Keratinocyte (primary cell): ENCODE measurements at regions not wholly inside any gene's neighbourhood (a gene's known extent, or its start where the extent isn't known, plus 50 kb on each side); places are given as distances from the start of the nearest gene placed in this dataset.

ENCODE experiments used
- DNase-seq: peaks from one replicate; pipeline ENCODE4 v3.0.0-alpha.2; 2011; ENCODE audit warnings: low read depth, missing footprints, low spot score
- FAIRE-seq: peaks from 2 replicates; lab custom pipeline; 2011; peaks lifted over from hg19 to GRCh38; lab: Jason Lieb, UNC
- H2AFZ ChIP-seq: 2 replicates; pipeline ENCODE4 v1.6.0; 2012; ENCODE audit warnings: low read length, control low read depth, inconsistent platforms; ENCODE audit not compliant: control insufficient read depth
- H3K27ac ChIP-seq: 2 replicates; pipeline ENCODE4 v1.5.1; 2011; ENCODE audit warnings: low read length; ENCODE audit not compliant: control insufficient read depth, insufficient read depth
- H3K27me3 ChIP-seq: 3 replicates; pipeline ENCODE4 v1.6.0; 2011; ENCODE audit warnings: low read length; ENCODE audit not compliant: control insufficient read depth, insufficient read depth; ENCODE audit errors: extremely low read depth
- H3K36me3 ChIP-seq, 2 experiments: 2 replicates in 1 of 2; 3 replicates in 1 of 2; pipeline ENCODE4 v1.5.1; 2011; ENCODE audit warnings: low read length in 2 of 2, mild to moderate bottlenecking in 1 of 2; ENCODE audit not compliant: control insufficient read depth in 2 of 2, insufficient read depth in 2 of 2; ENCODE audit errors: extremely low read depth in 1 of 2
- H3K4me1 ChIP-seq: 3 replicates; pipeline ENCODE4 v1.5.1; 2011; ENCODE audit warnings: low read length; ENCODE audit not compliant: control insufficient read depth, insufficient read depth; ENCODE audit errors: extremely low read depth
- H3K4me2 ChIP-seq: 3 replicates; pipeline ENCODE4 v1.6.0; 2011; ENCODE audit warnings: low read depth, low read length; ENCODE audit not compliant: control insufficient read depth, insufficient read depth; ENCODE audit errors: extremely low read depth
- H3K4me3 ChIP-seq, 3 experiments: fragments of 200-600 bp in 1 of 3; sonication (generic) in 1 of 3; 2 replicates in 2 of 3; 3 replicates in 1 of 3; pipeline ENCODE4 v1.5.1; 2011 to 2016; ENCODE audit warnings: low read length in 3 of 3, mild to moderate bottlenecking in 3 of 3, control low read depth in 2 of 3, inconsistent platforms in 1 of 3, low read depth in 1 of 3, mixed read lengths in 1 of 3, mixed run types in 1 of 3, moderate library complexity in 1 of 3; ENCODE audit not compliant: control insufficient read depth in 2 of 3, insufficient read depth in 2 of 3; ENCODE audit errors: extremely low read depth in 1 of 3
- H3K79me2 ChIP-seq: 2 replicates; pipeline ENCODE4 v1.6.0; 2012; ENCODE audit warnings: low read length; ENCODE audit not compliant: control insufficient read depth, insufficient read depth
- H3K9ac ChIP-seq: 3 replicates; pipeline ENCODE4 v1.6.0; 2011; ENCODE audit warnings: low read length; ENCODE audit not compliant: control insufficient read depth, insufficient read depth; ENCODE audit errors: extremely low read depth
- H3K9me1 ChIP-seq: 3 replicates; pipeline ENCODE4 v1.6.0; 2011; ENCODE audit warnings: low read length; ENCODE audit not compliant: control insufficient read depth, insufficient read depth; ENCODE audit errors: extremely low read depth
- H3K9me3 ChIP-seq: 2 replicates; pipeline ENCODE4 v1.5.1; 2012; ENCODE audit warnings: low read depth, low read length; ENCODE audit not compliant: control insufficient read depth
- H4K20me1 ChIP-seq: 3 replicates; pipeline ENCODE4 v1.6.0; 2011; ENCODE audit warnings: low read length; ENCODE audit not compliant: control insufficient read depth, insufficient read depth; ENCODE audit errors: extremely low read depth
- CTCF ChIP-seq, 3 experiments: IDR thresholded peaks in 1 of 3; conservative IDR thresholded peaks in 1 of 3; optimal IDR thresholded peaks in 1 of 3; 2 replicates in 2 of 3; 3 replicates in 1 of 3; pipeline versions ENCODE3 to v1.5.1; 2011; ENCODE audit warnings: low read length in 3 of 3, mild to moderate bottlenecking in 3 of 3, moderate library complexity in 2 of 3, control low read depth in 1 of 3, inconsistent platforms in 1 of 3; ENCODE audit not compliant: insufficient read depth in 2 of 3; ENCODE audit errors: extremely low read depth in 1 of 3
- EZH2 ChIP-seq: IDR thresholded peaks from one replicate; pipeline ENCODE4 v1.6.1; 2012; ENCODE audit warnings: inconsistent platforms, mild to moderate bottlenecking, low read length, moderate library complexity
- dilution Hi-C: fragments of 300-500 bp; cut with MboI; formaldehyde crosslinking; loops from one replicate; pipeline ENCODE4 v1.7.0; 2020; ENCODE audit warnings: low sequenced_read_pairs; ENCODE audit not compliant: extremely low pct_ligation_motif_present

- H3K36me3 ChIP-seq, result no peaks in the 10 kb centered on the region
- no peak overlapping the region for H3K4me3 ChIP-seq
- H3K9ac ChIP-seq, result no peak overlapping the region
- no peak for FAIRE-seq
- no peak for TF ChIP-seq CTCF (optimal IDR thresholded peaks at IDR 0.05 in 1 of 3, IDR thresholded peaks at IDR 0.05 in 1 of 3, conservative IDR thresholded peaks at IDR 0.05 in 1 of 3; ENCODE audit: extremely low read depth in 1 of 3, insufficient read depth in 2 of 3, low read length in 3 of 3)
- H3K9me3 ChIP-seq, result no peaks in the 10 kb centered on the region
- no peak for DNase-seq
- H3K9me1 ChIP-seq, result no peaks in the 10 kb centered on the region
- H3K4me2 ChIP-seq, result no peak overlapping the region
- peaks cover 9% of the 10 kb centered on the region for H3K4me1 ChIP-seq
- no peaks in the 10 kb centered on the region for H3K79me2 ChIP-seq
- H3K27ac ChIP-seq, result no peak overlapping the region
- H3K27me3 ChIP-seq, result no peaks in the 10 kb centered on the region
- H4K20me1 ChIP-seq, result no peaks in the 10 kb centered on the region
- dilution Hi-C loops, result no loop called here
- H2AFZ ChIP-seq, result no peak overlapping the region
Measured at GRCh38 chr20:24786646-24787045, 162.4 kb upstream of the CST7 start.

GRCh38 chr20:24787071-24787470 lies 162.0 kb upstream of the CST7 start:
- Histone ChIP-seq H3K36me3 (no peaks in the 10 kb centered on the region), H2AFZ (no peak overlapping the region), H3K27ac (no peak overlapping the region), H3K27me3 (no peaks in the 10 kb centered on the region), H3K9ac (no peak overlapping the region), H3K4me1 (peaks cover 9% of the 10 kb centered on the region), H3K4me3 (no peak overlapping the region), H4K20me1 (no peaks in the 10 kb centered on the region), H3K79me2 (no peaks in the 10 kb centered on the region), H3K9me1 (no peaks in the 10 kb centered on the region), H3K9me3 (no peaks in the 10 kb centered on the region), H3K4me2 (no peak overlapping the region)
- DNase-seq, result no peak
- dilution Hi-C loops, result no loop called here
- TF ChIP-seq CTCF (optimal IDR thresholded peaks at IDR 0.05 in 1 of 3, IDR thresholded peaks at IDR 0.05 in 1 of 3, conservative IDR thresholded peaks at IDR 0.05 in 1 of 3; ENCODE audit: extremely low read depth in 1 of 3, insufficient read depth in 2 of 3, low read length in 3 of 3) (no peak), EZH2 (no peak)
- FAIRE-seq, result no peak
